ENCODE measurements at regions not wholly inside any gene's neighbourhood (a gene's known extent, or its start where the extent isn't known, plus 50 kb on each side); places are given as distances from the start of the nearest gene placed in this dataset.
A peak's percentile ranks its signal among the peaks of the same experiment; 100 is the strongest.

DNA sequence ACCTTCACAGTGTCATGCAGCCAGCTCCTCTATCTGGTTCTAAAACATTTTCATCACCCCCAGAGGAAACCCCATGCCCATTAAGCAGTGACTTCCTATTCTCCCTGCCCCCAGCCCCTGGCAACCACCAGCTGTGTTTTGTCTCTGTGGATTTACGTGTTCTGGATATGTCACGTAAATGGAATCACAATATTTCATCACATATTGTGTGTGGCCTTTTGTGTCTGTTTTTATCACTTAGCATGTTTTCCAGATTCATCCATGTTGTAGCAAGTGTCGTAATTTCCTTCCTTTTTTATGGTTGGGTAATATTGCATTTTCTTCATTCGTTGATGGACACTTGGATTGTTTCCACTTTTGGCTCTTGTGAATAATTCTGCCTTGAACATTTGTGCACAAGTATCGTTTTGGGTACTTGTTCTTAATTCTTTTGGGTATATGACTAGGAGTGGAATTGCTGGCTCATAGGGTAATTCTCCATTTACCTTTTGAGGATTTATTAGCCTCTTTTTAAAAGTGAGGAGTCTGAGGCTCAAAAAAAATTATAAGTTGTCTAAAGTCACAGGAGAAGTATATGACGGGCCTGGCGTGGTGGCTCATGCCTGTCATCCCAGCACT, 127.0 kb downstream of the MRPS6 start:
- H3K4me3 ChIP-seq (ENCODE audit: low read length): no peak overlapping the region
- no peak for DNase-seq (ENCODE audit: low read depth)
- TF ChIP-seq, protein P1, sequence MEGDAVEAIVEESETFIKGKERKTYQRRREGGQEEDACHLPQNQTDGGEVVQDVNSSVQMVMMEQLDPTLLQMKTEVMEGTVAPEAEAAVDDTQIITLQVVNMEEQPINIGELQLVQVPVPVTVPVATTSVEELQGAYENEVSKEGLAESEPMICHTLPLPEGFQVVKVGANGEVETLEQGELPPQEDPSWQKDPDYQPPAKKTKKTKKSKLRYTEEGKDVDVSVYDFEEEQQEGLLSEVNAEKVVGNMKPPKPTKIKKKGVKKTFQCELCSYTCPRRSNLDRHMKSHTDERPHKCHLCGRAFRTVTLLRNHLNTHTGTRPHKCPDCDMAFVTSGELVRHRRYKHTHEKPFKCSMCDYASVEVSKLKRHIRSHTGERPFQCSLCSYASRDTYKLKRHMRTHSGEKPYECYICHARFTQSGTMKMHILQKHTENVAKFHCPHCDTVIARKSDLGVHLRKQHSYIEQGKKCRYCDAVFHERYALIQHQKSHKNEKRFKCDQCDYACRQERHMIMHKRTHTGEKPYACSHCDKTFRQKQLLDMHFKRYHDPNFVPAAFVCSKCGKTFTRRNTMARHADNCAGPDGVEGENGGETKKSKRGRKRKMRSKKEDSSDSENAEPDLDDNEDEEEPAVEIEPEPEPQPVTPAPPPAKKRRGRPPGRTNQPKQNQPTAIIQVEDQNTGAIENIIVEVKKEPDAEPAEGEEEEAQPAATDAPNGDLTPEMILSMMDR (IDR thresholded peaks at IDR 0.05; ENCODE audit: insufficient read depth, low read depth, low read length, missing control alignments): no peak

DNA sequence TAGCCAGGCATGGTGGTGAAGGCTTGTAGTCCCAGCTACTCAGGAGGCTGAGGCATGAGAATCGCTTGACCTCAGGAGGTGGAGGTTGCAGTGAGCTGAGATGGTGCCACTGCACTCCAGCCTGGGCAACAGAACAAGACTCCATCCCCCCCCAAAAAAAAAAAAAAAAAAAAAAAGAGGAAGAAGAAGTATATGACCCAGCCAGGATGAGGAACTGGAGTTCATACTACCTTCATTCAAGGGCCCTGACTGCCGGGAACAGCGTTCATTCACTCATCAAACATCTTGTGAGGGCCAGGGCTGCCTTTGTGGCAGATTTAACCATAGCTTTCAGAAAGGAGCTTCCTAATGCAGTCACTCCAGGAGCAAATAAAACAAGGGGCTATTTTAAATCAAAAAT, 127.6 kb downstream of the MRPS6 start:
- H3K4me3 ChIP-seq (ENCODE audit: low read length): no peak overlapping the region
- TF ChIP-seq, protein P1 (IDR thresholded peaks at IDR 0.05; ENCODE audit: insufficient read depth, low read depth, low read length, missing control alignments): no peak
- no peak for DNase-seq (ENCODE audit: low read depth)

DNA sequence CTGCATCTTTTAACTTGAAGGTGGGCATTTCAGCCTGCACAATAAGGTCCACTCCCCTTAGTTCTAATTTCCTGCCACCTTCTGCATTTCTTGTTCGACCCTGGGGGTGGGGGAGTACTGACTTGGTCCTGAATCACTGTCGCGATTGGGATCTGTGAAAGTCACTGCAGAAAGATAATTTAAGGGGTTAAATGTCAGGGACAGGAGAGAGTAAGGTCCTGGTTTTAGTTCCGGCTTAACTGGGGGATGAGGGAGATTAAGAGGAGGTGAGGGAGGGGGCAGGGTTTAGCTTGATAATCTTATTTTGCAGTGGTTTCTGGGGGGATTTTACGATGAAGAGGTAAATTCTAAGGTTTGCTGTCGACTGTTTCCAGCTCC, 128.1 kb downstream of the MRPS6 start:
- DNase-seq (ENCODE audit: low read depth): no peak
- peak overlapping the region; percentile 35 for H3K4me3 ChIP-seq (ENCODE audit: low read length)
- TF ChIP-seq, protein P1 (IDR thresholded peaks at IDR 0.05; ENCODE audit: insufficient read depth, low read depth, low read length, missing control alignments): no peak

DNA sequence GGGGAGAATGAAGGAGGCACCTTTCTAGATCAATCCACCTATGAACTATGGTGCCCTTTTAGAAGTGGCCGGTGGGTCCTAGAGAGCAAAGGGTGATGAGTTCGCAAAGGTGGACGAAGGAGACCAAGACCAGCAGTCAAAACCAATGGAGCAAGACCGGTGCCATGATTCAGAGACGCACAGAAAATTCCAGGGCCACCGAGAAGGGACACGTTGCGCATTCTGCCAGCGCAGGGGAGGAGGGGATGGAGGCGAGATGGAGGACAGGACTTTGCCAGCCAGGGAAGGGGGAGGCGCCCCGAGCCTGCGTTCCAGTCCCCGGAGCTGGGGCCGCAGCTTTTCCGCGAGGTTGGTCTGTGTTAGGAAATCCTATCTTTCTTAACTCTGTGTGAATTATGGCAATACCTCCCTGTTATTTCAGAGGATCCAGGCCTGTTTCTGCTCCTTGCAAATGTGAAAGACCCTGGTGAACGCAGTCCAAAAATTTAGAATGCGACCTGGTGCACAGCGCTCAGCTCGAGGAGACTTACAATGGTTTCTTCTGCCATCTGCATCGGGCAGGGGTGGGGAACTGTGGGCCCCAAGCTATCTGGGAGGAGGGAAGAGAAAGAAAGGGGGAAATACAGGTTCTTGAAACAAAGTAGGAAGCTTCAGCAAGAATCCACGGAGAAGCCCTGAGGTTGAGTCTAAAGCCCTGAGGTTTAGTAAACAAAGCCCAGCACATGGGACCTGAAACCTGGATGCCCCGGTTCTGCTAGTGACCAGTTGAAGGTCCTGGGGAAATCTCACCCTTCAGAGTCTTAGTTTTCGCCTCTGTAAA, 129.4 kb downstream of the MRPS6 start:
- DNase-seq (ENCODE audit: low read depth): no peak
- no peak overlapping the region for H3K4me3 ChIP-seq (ENCODE audit: low read length)
- TF ChIP-seq, protein P1 (IDR thresholded peaks at IDR 0.05; ENCODE audit: insufficient read depth, low read depth, low read length, missing control alignments): no peak

DNA sequence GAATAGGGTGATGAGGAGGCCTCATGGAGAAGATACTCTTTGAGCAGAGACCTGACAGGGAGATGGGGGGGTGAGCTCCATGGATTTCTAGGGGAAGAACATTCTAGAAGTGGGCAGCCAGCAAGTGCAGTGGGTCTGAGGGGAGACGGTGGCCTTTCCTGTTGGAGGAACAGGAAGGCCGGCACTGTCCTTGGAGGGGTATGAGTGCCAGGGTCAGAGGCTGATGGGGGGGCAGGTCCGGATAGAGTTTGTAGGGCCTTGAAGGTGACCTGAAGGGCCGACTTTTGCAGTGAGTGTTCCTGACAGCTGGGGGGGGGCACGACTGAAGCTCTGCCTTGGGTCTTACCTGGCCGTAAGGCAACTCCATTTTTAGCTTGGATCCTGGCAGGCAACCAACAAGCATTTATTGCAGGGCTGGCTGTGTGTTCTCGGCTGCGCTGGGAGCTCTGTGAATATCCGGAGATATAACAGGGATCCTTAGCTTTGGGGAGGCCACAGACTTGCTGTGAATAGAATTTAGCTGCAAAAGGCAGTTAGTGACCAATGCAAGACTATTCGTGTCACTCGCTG, 130.6 kb downstream of the MRPS6 start:
- TF ChIP-seq, protein P1 (IDR thresholded peaks at IDR 0.05; ENCODE audit: insufficient read depth, low read depth, low read length, missing control alignments): no peak
- no peak for DNase-seq (ENCODE audit: low read depth)
- H3K4me3 ChIP-seq (ENCODE audit: low read length): no peak overlapping the region

DNA sequence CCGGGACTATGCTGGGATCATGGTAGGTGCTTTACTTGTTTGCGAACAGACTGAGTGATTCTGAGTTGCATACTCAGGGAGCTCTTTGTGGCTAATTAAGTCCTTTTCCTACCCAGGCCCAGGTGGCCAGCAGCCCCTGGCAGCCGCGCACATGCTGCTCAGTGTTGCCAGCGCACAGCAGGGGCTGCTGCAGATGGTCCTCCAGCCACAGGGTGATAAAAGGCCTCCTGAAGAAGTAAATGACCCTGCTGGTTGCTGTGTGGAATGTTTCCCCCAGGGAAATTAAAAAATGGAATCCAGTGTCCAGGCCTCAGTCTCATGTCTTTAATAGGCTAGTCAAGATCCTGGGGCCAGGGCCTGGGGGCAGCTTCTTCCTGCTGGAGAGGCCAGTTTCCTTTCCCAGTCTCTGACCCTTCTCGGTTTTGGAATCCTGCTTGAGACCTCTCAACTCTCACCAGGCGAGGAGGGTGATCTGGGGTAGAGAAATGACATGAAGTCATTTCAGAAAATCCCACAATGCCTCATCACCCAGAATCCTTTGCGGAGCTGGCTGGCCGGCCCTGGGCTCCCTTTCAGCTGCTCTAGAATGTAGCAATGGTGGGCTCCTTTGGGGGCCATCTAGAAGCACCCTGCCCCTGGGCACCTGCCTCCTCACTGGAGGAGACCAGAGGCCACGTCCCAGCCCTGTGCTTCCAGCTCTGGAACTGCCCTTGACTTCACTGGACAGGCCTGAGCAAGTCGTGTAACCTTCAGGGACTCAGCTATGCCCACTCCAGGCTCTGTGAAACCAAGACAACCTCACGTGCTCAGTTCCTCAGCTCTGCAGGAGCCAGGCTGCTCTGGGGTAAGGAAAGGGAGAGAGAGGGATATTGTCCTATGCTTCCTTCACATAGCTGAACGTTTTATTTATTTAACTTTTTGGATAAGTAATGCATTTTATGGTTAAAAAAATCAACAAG, 131.4 kb downstream of the MRPS6 start:
- TF ChIP-seq, protein P1 (IDR thresholded peaks at IDR 0.05; ENCODE audit: insufficient read depth, low read depth, low read length, missing control alignments): no peak
- H3K4me3 ChIP-seq (ENCODE audit: low read length): no peak overlapping the region
- DNase-seq (ENCODE audit: low read depth): no peak

Measured in epithelial cell of esophagus (primary cell).